BE2C (cell line): ENCODE measurements at regions not wholly inside any gene's neighbourhood (a gene's known extent, or its start where the extent isn't known, plus 50 kb on each side); places are given as distances from the start of the nearest gene placed in this dataset.

Experiments
- DNase-seq: peaks from one replicate; pipeline ENCODE4 v3.0.0-alpha.2; 2020
- H3K27me3 ChIP-seq: fragments of 250-450 bp; sonication (Bioruptor Pico); 2 replicates; pipeline ENCODE4 v1.5.1; 2020; ENCODE audit warnings: mild to moderate bottlenecking
- H3K36me3 ChIP-seq: fragments of 250-450 bp; sonication (Bioruptor Pico); 2 replicates; pipeline ENCODE4 v1.5.1; 2020; ENCODE audit warnings: mild to moderate bottlenecking
- H3K4me1 ChIP-seq: fragments of 250-450 bp; sonication (Bioruptor Pico); 2 replicates; pipeline ENCODE4 v1.5.1; 2020
- H3K4me3 ChIP-seq: 2 replicates; pipeline ENCODE4 v1.5.1; 2011; ENCODE audit warnings: low read depth, low read length
- H3K9me3 ChIP-seq: fragments of 250-450 bp; sonication (Bioruptor Pico); 2 replicates; pipeline ENCODE4 v1.5.1; 2020
- CTCF ChIP-seq: IDR thresholded peaks from 2 replicates; pipeline ENCODE4 v1.5.1; 2012; ENCODE audit warnings: mild to moderate bottlenecking, low read depth, low read length

GRCh38 chr6:66390393-66390792 is 683.4 kb upstream of the EYS start:
- Histone ChIP-seq H3K27me3 (no peaks in the 10 kb centered on the region), H3K4me1 (no peaks in the 10 kb centered on the region), H3K9me3 (no peaks in the 10 kb centered on the region), H3K4me3 (no peak overlapping the region), H3K36me3 (no peaks in the 10 kb centered on the region)
- TF ChIP-seq CTCF, result no peak
- no peak for DNase-seq

GRCh38 chr6:66376001-66376400 is 669.0 kb upstream of the EYS start:
- Histone ChIP-seq H3K27me3 (no peaks in the 10 kb centered on the region), H3K36me3 (no peaks in the 10 kb centered on the region), H3K4me1 (no peaks in the 10 kb centered on the region; the same call in 1 of the 2 replicates), H3K9me3 (no peaks in the 10 kb centered on the region), H3K4me3 (no peak overlapping the region)
- no peak for TF ChIP-seq CTCF
- DNase-seq, result no peak

GRCh38 chr6:66369407-66369806 is 662.4 kb upstream of the EYS start:
- Histone ChIP-seq H3K4me1 (no peaks in the 10 kb centered on the region), H3K9me3 (no peaks in the 10 kb centered on the region), H3K4me3 (no peak overlapping the region), H3K27me3 (no peaks in the 10 kb centered on the region), H3K36me3 (no peaks in the 10 kb centered on the region)
- TF ChIP-seq CTCF, result no peak
- DNase-seq, result no peak

- no peaks in the 10 kb centered on the region for H3K9me3 ChIP-seq
- no peak for TF ChIP-seq CTCF
Measured at GRCh38 chr6:66362888-66363287, 655.9 kb upstream of the EYS start.

GRCh38 chr6:66361886-66362285 is 654.9 kb upstream of the EYS start:
- no peak for TF ChIP-seq CTCF
- H3K27me3 ChIP-seq, result no peaks in the 10 kb centered on the region
- H3K4me3 ChIP-seq, result no peak overlapping the region
- H3K36me3 ChIP-seq, result no peaks in the 10 kb centered on the region
- no peaks in the 10 kb centered on the region for H3K4me1 ChIP-seq
- H3K9me3 ChIP-seq, result no peaks in the 10 kb centered on the region
- no peak for DNase-seq

More at GRCh38 chr6:66362888-66363287, 655.9 kb upstream of the EYS start:
- Histone ChIP-seq H3K27me3 (no peaks in the 10 kb centered on the region), H3K36me3 (no peaks in the 10 kb centered on the region), H3K4me1 (no peaks in the 10 kb centered on the region), H3K4me3 (no peak overlapping the region)
- DNase-seq, result no peak

GRCh38 chr6:66357781-66358180 is 650.8 kb upstream of the EYS start:
- H3K4me1 ChIP-seq, result no peaks in the 10 kb centered on the region
- no peak for DNase-seq
- no peak for TF ChIP-seq CTCF
- no peak overlapping the region for H3K4me3 ChIP-seq
- no peaks in the 10 kb centered on the region for H3K27me3 ChIP-seq
- H3K36me3 ChIP-seq, result no peaks in the 10 kb centered on the region
- H3K9me3 ChIP-seq, result no peaks in the 10 kb centered on the region
